Astrocyte (in vitro differentiated cells and primary cell): ENCODE measurements at regions not wholly inside any gene's neighbourhood (a gene's known extent, or its start where the extent isn't known, plus 50 kb on each side); places are given as distances from the start of the nearest gene placed in this dataset.

ENCODE experiments used
- CTCF ChIP-seq: IDR thresholded peaks from 2 replicates; pipeline ENCODE4 v1.5.1; 2011; ENCODE audit warnings: low read depth, mild to moderate bottlenecking, inconsistent platforms, low read length, moderate library complexity; ENCODE audit not compliant: insufficient read depth
- EZH2 ChIP-seq: IDR thresholded peaks from 2 replicates; pipeline ENCODE4 v1.6.1; 2012; ENCODE audit warnings: mild to moderate bottlenecking, low read length, inconsistent platforms; ENCODE audit not compliant: insufficient read depth

GRCh38 chr7:41328131-41328530 lies 374.8 kb downstream of the INHBA start:
- no peak for TF ChIP-seq EZH2
- no peak for TF ChIP-seq CTCF
